Activated CD4-positive, alpha-beta T cell treated with anti-CD3 and anti-CD28 coated beads, Interleukin-2, Interleukin-6, amounts not matched to agents 100 ng/mL and 50 ng/mL, durations not matched to agents 16 hours and 8 hours (primary cell): ENCODE measurements at regions not wholly inside any gene's neighbourhood (a gene's known extent, or its start where the extent isn't known, plus 50 kb on each side); places are given as distances from the start of the nearest gene placed in this dataset.

Experiments
- DNase-seq: peaks from one replicate; pipeline ENCODE4 v3.0.0-alpha.2; 2020

DNA sequence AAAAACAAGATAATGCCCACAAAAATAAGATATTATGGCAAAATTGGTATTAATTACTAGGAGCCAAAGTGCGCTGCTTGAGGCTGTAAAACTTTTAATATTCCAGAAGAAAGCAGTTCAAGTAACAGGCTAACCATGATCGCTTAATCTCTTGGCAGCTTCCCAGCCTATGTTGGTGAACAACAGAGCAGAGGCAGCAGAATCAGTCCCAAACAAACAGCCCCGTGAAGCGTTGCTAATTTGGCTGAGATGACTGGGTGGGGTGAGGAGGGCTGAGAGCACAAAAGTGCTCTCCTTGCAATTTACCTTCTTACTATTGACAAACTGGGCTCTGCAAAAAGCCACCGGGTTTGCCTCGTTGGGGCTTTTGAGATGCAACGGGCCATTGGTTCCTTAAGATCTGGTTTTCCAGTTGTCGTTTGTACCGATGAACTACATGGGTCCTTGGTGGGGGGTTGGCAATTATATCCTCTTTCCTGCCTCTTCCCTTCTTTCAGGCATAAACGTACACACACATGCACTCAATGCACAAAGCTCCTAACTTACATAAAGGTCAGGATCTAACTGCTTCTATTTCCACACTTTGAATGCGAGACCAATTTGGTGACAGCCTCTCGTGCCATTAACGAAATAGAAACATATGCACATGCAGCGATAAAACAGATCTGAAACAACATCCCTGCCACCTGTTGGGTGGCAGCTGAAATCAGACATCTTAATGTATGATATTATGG, 407.6 kb upstream of the CADM1 start:
- DNase-seq = no peak

DNA sequence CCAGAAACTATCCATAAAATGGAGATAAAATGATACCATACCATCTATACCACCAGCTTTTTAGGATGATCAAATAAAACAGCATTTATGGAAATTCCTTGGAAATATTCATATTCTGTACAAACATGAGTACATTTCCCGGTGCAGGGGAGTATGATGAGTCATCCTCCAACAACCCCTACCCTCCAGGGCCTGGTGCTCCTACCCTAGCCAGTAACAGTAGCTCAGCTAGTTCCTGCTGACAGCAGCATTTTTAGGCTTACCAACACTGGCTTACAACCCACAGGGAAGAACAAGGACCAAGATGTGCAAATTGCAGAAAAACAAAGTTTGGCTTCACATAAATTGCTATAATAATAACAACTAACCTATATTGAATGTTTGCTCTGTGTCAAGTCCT, 406.2 kb upstream of the CADM1 start:
- DNase-seq = no peak

DNA sequence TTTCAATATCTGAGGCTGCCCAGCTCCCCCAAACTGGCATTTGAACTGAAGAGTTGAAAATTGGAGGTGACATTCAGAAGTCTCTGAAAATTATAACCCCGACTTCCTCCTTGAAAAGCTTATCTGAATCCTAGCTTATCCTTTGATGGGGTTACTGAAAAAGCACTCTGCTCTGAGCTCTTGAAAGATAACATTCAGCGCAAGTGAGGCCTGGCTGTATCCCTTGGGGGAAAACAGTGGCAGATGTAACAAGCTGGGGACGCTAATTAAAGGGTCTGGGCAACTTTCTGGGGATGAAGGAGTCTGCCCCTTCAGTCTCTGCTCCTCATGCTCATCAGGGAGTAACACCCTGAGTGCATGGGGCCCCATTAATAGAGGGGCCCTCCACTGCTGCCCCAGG, 402.0 kb upstream of the CADM1 start:
- no peak for DNase-seq

DNA sequence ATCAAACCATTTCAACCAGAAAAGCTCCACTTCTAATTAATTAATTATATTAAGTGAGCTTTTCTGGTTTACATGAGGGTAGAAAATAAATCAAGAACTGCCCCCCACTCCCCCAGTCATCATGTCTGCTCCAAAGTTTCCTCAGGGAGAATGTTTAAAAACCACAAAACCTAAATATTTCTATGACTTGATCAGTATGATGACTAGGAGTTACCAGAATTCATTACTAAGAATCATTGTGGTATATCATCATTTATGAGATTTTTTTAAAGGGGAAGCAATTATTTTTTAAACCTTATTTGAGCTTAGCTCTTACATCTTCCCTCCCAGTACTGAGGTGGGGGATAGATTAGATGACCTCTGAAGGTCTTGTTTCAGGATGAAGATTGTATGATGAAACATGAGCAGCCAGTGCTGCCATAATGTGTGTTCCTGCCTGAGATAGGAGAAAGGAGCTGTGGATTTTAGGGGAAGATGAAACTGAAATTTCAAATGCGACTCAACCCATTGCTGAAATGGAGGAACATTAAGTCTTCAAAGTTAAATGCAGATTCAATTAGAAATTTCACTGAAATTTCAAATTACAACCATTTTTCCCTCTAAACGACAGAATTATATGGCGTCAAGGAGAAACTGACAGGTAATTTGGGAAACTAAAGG, 401.3 kb upstream of the CADM1 start:
- DNase-seq = no peak

DNA sequence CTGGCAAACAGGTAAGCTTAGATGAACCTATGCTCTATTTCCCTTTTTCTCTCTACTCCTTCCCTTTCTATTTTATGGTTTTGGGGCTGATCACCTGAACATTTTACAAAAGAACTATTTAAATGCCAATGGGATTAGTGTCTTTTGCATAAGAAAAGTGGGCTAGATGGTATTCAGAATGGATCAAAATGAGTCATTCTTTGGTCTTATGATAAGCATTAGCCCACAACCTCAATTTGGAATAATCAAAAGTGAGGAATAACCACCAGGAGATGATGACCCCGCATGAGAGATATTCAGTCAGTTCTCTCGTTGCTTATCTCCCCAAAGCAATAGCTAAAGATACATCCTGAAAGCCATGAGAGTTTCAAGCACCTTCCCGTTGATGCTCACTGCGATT, 399.0 kb upstream of the CADM1 start:
- DNase-seq = no peak

DNA sequence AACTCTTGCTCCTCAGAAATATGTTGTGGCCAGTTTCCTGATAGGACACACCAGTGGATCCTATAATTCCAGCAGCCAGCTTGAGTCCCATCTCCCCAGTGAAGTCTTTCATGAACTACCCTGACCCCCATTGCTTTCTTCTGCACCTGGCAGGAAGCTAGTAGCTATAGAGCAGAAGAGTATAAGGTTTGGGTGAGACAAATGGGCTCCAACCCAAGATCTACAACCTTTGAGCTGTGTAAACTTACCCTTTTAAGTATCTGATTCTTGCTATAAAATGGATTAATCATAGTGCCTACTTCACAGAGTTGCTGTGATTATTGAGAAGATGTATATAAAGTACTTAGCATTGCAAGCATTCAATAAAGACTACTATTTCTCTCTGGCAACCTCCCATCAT, 396.9 kb upstream of the CADM1 start:
- DNase-seq = no peak

DNA sequence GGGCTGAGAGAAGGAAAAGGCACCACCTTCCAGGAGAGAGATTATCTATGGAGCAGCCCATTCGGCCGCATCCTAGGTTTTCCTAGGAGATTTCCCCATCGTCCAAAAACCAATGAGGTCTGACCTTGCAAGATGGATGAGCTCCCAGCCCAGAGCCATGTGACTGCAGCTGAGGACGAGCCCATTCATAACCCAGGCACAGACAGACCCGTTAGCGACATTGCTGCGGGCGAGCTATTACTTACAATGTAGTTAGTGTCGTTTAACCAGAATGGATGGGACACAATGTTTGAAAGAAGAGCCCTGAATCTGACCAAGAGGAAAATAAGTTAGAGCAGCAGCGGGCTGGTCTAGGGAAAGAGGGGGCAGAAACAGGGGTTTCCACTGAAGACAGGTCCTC, 395.9 kb upstream of the CADM1 start:
- no peak for DNase-seq

DNA sequence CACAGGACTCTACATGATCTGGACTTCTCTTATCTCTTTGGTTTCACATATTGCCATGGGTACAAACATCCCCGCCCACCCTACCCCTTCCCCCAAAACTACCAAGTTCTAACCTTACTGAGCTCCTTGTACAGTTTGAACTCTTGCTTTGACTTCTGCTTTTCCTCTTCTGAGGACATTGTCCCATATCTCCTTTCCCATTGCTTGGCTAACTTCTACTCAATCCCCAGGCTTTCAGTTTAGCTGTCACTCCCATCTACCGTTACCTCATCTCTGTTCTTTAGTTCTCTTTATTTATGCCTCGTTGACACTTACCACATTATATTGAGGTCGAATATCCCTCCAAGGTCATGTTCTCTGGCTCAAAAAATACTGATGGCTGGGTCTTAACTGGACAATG, 393.5 kb upstream of the CADM1 start:
- DNase-seq = no peak

DNA sequence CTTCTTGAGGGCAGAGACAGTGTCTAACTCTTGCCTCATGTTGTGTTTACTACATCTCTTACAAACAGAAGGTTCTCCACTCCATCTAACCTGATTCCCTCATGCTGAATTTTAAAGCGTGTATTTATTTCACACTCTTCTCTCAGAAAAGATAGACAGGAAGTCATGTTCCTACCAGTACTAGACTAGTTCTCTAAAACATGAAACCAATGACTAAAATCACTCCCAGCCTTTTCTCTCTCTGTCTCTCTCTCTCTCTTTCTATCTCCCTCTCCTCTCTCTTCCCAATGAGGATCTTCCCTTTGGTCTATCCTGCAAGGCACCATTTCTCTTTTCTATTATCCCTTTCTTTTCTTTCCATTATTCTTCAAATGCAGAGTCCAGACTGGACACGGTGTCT, 391.9 kb upstream of the CADM1 start:
- DNase-seq = no peak

DNA sequence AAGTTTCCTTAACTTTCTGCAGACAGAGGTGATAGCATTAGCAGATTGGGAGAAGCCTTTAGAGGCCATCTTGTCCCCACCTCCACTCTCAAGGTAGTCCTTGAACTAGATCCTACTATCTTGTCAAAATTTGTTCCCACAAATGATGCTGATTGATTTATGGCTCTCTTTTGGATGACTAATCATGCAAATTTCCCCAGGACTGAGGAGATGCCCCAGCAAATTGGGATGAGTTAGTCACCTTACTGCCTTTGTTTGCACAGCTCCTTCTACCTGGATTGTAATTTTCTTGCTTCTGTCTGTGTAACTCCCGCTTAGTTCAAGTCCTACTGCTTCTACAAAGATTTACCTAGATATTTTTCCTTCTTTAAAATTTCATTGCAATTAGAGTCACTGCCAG, 391.4 kb upstream of the CADM1 start:
- no peak for DNase-seq

DNA sequence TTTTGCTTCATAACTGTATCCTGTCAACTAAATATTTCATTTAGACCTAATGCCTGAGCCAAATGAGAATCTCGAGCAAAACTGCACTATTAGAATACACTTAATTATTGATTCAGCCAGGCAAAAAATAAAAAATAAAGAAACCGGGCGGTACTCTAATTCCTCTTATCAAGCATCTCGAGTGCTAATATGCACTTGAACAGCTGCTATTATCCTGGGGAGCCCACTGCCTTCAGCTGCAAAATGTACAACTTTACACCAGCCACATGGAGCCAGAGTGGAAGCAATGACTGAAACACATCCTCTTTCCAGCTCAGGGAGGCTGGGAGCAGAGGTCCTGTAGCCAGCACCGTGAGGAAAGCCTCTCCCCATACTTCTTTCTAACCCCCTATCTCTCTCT, 390.0 kb upstream of the CADM1 start:
- no peak for DNase-seq

DNA sequence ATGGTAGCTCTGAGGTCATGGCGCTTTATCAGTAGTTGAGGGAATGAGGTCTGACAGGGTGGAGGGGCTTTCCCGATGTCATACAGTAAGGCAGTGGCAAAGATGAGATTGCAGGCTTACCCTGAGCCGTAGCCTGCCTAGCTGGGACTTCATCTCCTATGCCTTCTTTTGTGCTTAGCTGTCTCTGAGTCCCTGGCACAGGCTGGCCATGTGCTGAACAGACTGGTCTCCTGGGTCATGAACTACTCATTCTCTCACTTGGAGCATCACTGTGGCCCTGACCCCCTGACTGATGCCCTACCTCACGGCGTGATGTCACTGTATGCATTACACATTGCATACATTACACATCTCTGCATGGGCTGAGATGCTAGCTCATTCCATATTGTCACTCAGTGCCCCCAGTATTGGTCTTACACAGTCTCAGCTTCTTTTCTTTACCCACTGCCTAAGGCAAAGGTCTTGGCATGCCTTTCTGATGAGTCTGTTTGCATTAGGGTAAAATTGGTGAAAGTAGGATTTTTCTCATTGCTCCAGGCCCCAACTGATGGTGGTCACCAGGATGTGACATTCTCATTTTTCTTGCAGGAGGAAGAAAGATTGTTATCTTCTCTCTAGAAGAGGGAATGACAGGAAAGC, 389.4 kb upstream of the CADM1 start:
- DNase-seq = no peak

DNA sequence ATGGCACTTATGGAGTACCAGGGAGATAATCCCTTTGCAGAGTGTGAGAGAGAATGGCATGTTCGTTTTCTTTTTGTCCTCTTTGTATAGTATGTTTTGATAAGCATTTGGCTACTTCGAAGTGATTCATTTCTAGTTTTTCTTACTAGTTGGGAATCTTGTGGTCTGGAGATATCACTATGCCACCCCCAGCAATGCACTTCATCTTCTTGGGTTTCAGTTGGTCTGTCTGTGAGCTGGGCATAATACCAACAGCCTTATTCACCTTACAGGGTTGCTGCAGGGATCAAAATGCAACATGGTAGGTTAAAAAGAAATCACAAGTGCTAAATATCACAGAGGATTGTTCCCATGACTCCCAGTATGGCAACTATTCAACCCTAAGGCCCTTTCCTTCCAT, 387.8 kb upstream of the CADM1 start:
- DNase-seq = no peak

DNA sequence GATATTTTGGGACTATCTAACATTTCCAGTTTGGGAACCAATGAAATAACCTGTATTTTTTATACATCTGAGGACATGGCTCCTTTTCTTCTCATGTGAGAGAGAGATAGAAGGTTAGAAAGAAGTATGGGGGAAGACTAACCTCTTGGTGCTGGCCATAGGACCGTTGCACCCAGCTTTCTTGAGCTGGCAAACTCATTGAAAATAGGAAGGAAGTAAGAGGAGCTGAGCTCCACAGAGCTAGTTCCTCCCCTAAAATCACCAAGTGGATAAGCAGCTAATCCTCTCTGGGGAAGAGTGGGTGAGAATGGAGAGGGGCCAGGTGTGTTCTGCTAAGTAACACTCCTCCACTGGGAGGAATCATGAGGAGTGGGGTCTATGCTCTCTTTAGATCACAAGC, 387.4 kb upstream of the CADM1 start:
- DNase-seq = no peak

DNA sequence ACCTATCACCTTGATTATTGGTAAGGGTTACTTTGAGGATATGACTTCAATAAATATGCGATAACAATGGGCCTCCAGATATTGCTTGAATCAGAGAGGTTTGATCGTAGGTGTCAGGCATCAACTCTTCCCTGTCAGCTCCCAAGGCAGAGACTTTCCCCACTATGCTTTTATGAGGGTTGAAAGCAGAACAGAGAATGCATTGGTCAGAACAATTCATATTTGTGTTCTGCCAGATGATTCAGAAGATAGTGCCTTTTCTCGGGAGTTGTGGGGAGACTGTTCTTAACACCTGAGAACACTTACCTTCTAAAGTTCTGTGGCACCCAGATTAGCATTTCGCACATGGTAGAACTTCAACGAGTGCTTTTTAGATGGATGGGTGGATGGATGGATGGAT, 386.3 kb upstream of the CADM1 start:
- DNase-seq = no peak

DNA sequence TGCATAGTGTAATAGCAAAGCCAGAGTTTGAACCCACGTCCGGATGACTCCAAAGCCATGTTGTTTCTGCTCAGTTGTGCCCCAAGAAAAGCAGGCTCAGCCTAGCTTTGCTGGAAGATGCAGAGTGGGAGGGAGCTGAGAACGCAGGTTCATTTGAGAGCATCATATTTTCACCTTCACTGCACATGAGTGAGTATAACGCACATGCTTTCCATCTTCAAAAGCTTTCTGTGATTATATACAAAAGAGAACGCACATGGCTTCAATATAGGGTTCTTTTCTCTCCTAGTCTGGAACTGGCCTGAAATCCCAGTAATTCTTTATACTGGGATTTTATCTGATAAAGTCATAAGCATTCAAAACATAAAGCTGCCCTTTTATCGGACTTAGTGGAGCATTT, 385.5 kb upstream of the CADM1 start:
- DNase-seq = no peak

DNA sequence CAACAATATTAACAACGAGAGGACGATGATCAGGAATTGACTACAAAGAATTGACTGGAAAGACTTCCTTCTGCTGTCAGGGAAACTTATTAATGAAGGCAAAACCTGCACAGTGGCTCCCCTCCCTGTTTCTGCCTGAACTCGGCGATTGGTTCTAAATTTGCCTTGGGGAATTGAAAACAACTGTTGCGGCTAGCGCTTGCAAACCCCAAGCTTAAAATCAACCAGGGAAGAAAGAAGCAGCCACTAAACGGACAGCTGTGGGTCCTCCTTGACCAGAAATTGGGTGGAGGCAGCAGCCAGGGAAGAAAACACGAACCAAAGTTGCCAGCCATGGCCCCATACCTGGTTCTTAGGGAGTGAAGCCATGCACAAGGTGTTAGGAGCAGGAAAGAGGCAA, 383.5 kb upstream of the CADM1 start:
- no peak for DNase-seq

DNA sequence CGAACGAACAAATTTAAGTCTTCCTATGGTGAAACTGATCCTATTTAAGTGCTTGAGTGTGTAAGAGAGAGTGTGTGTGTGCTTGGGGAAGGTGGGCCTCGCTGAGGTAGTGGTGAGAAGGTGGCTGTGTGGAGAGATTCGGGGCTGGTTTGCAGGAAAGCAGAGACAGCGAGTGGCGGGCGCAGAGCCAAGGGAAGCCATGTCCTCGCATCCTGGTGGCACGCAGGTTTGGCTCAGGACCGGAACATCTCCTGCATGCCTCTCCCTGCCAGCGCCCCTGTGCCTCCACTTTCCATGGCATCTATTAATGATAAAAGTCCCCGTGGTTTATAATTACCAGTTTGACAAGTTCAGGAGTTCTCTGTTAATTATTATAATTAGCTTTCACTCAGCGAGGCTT, 383.1 kb upstream of the CADM1 start:
- DNase-seq = no peak

DNA sequence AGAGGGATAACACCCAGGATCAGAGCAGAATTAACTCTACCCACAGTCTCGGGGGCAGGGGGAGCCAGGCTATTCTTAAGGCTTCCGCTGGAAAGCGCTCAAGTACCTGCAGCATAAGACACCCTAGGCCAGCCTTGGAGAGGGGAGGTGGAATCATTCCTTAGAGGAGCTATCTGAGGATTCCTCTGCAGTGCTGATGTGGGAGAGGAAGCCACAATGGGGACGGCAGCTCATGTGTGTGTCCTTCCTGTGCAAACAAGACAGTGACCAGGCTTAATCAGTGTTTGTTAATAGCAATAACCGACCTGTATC, 382.2 kb upstream of the CADM1 start:
- no peak for DNase-seq

DNA sequence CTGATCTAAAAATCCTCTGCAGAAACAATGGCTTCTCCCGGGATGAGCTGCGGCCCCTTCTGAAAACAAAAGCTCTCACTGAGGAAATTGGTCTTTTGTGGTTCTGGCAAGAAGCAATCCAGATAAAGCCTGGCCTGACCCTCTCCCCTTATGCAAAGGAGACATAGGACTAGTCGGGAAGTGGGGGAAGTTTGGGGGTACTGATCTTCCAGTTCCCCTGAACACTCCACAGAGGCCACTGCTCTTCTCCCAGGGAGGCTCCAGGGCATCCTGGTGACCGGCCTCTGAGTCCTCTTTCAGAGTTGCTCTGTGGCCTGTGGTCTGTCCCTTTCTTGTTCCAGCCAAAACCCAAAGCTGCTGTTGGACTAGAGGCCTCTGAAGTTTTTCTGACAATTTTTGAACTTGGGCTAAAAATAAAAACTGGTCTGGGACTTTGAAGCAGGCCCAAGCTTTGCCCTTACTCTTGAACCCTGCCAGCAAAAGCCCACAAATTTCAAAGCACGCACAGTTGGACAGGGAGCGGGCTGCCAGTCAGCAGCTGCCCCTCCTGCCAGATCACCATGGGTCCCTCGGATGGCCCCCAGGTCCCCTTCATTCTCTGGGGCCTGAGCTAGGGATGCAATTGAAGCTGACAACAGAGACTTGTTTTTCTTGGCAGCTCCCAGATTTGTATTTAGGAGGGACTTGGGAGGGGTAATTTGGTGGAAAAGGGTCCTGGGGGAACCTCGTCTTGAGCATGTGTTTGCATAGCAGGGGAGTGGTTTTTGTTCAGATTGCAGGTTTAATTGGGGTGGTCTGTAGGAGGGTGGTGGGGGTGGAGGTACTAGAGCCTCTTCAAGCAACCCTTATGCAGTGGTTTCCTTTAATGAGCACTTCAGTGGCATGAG, 381.6 kb upstream of the CADM1 start:
- DNase-seq = no peak

DNA sequence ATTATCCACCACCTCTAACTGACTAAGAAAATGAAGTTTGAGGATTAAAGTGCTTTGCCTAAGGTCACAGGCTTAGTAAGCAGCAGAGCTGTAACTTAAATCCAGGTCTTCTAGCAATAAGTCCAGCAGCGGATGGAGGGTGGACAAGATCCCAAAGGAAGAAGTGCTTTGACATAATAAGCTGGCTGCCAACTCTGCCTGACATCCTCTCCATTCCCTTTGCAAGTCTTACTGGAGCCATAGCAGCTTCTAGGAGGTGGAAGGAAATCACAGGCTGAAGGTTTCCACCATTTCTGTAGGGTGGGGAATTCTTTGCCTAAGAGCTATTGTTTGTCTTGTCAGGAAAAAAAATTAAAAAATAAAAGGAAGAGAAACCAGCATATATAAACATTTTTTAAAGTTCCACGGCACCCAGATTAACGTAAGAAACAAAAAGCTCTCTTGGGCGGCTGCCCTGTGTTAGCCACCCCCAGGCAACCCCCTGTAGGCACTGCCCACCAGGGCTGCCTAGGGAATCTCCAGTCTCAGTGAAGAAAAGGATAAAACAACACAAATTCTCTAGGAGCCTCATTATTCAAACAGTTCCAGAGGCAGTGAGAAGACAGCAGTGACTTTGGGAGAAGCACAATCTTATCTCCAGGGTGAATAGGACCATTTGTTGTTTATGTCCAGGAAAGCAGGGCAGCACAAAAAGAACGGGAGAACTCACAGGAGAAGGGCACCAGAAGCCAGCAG, 380.8 kb upstream of the CADM1 start:
- no peak for DNase-seq

DNA sequence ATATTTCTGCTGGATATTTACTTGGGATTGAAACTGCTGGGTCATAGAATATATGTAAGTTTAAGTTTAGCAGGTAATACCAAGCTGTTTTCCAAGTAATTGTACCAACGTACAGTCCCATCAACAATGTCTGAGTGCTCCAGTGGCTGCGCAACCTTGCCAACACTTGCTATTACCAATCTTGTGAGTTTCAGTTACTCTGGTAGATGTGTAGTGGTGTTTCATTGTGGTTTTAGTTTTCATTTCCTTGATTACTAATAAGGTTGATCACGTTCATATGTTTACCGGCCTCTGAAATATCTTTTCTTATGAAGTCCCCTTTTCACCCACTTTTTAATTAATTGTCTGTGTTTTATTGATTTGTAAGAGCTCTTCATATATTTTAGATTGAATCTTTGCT, 370.6 kb upstream of the CADM1 start:
- DNase-seq = peak; percentile 57

DNA sequence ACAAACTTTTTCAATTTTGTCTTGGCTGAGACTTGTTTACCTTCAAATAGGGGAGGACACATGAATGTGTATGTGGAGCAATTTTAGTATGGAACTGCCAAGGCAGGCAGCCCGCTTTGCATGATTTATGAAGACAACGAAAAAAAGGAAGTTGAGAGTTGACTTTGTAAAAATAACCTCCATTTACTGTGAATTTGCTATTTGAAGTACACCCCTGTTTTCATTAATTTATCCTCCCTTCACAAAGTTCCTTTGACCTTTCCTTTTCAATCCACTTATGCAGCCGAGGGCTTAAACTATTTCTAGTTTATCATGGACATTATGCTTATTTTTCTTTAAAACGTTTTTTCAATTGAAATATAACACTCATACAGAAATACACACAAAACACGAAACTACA, 369.6 kb upstream of the CADM1 start:
- DNase-seq = no peak
